ENCODE measurements at regions not wholly inside any gene's neighbourhood (a gene's known extent, or its start where the extent isn't known, plus 50 kb on each side); places are given as distances from the start of the nearest gene placed in this dataset.

DNA sequence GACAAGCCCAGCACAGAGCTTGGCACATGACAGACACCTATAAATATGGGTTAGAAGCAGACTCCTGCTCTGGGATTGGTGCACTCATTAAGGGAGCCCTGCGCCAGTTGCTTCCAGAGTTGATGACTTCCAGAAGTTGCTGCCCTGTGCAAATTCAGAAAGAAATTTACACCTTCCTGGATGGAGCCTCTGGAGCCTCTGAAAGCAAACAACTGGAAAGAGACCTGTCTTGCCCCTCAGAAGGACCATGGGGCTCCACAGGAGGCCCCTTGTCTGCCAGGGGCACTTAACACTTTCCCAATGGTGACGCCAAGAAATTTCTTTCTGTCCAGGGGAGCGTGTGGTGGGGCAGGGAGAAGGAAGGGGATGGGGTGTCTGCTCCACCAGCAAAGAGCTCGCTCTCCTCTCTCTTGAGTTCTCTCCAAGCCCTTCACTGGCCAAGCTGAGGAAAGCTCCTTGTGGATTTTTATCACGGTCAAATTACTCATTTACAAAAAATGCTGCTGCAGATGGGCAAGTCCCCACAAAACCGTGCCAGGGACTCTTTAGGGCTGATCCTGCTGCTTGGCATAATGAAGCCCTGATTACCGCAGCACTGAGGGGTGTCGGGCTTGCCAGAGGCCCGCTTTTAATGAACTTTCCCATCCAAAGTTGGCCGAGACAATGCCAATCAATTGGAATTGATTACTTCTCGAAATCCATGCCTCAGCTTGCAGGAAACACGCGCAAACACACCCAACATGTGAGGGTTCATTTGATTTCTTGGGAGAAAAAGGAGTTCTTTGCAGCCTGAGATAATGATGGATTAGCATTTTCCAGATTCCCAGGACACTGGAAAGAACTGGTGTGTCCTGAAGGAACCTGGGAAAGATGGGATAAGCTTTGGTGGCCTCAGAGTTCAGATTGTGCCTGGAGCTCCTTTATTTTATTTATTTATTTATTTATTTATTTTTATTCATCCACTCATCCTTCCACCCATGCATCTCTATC is 583.6 kb upstream of the CDH5 start:
- DNase-seq = no peak

- DNase-seq = no peak
These were observed 584.6 kb upstream of the CDH5 start for GRCh38 chr16:65781855-65782254.

DNA sequence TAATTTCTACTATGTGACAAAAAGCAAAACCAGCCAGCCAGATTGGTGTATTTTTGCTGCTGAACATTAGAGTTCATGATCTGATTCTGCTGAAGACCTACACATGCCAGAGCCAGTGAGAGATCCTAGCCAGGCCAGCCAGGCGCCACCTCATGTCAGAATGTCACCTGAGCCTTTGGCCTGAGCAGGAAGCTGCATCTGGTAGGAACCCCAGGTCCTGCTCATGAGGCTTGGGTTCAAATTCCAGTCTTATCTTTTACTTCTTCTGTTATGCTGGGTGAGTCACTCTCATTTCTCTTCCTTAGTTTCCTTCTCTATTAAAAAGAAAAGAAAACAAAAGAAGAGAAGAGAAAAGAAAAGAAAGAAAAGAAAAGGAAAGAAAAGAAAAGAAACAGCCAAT is 585.1 kb upstream of the CDH5 start:
- DNase-seq = no peak

- no peak for DNase-seq
These were observed 587.3 kb upstream of the CDH5 start for GRCh38 chr16:65779201-65779600.

DNA sequence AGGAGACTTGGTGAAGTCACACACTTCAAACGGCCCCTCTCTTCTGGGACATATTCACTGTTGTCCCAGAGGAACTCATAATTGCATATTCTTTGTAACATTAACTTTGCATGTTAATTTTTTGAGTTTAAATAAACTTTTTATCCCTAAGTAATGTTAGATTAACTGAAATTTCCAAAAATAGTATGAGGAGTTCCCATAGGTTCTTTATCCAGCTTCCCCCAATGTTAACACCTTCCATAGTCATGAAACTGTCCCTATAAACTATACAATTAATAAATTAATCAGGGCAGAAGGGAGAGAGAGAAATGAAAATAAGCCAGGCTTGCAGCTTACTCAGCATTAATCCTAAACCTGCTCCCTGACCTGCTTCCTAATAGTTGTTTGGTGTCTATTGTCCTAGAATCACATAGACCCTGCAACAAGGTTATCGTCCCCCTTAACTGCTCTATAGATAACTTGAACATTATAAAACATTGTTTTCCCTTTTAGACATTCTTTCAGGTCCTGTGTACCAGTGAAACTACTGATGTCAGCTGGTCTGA is 589.8 kb upstream of the CDH5 start:
- DNase-seq = no peak

DNA sequence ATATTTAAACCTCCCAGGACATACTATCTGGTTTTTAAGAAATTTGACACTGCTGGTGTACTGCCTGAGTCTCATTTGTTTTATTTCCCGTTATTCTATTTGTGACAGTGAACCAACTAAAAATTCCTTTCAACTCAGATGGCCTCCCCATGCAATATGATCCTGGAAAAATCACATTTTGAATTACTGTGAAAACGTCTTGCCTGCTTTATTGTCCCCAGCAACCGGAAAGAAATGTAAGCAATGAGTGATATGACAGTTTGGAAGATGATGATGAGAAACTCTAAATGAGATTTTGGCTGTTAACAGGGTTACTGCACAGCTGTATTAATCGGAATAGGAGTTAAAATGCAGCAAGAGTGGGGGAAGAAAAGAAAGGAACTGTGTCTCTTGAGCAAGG is 590.7 kb upstream of the CDH5 start:
- DNase-seq = no peak

DNA sequence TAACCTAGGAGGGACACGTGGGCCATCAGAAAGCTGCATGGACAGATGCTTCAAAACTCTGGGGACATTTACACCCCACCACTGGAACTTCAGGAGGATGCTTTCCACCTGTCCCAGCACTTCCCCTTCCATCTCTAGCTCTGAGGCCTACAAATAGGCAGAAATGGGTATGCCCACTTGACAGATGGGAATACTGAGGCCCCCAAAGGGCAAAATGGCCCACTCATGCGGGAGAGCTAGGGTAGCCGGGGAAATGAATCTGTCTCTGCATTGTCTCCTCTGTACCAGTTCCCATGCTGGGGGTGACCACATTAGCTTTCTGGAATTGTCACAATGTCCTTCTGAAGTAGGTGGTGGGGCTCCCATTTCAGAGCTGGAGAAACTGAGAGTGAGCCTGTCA is 592.1 kb upstream of the CDH5 start:
- DNase-seq = no peak

DNA sequence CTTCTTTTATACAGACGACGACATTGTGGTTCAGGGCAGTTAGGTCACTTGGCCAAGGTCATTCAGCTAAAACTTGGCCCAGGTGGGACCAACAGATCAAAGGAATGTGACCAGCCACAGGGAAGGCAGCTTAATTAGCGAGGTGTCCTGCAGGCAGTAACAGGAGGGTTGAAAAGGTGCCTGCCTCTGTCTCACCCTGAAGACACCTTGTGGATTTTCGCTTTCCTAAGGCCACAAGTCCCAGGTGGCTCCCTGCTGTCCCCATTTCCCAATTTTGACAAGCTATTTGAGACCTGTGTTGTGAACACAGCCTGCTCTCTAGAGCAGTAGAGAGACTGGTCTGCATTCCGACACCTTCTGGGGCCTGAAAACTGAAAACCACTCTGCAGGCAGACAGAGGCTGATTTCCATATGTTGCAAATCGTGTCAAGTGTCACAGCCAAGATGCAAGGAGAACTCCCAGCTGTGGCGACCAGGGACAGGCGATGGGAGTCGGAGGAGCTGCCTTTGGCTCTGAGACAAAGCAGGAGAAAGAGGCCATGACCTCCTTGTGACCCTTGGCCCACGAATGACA is 593.1 kb upstream of the CDH5 start:
- no peak for DNase-seq

- no peak for DNase-seq
These were observed 594.3 kb upstream of the CDH5 start for GRCh38 chr16:65772134-65772732.

GRCh38 chr16:65771707-65772106 is 594.8 kb upstream of the CDH5 start:
- DNase-seq = no peak

DNA sequence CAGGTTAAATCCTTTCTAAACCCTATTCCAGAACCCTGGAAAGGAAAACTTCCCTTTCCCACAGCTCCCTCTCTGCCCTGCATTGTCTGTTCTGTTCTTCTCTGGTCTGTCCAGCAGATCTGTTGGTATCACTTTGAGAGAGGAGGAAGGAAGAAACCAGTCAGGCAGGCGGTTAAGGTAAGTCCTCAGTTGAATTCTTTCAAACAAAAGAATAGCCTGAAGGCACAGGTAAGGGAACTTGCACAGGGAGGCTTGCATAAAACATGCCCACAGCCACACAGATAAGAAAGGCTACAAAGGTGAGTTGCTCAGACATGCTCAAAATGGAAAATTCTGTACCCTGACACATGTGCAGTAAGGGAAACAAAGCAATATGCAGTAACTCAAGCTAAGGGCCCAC is 595.7 kb upstream of the CDH5 start:
- DNase-seq = no peak

DNA sequence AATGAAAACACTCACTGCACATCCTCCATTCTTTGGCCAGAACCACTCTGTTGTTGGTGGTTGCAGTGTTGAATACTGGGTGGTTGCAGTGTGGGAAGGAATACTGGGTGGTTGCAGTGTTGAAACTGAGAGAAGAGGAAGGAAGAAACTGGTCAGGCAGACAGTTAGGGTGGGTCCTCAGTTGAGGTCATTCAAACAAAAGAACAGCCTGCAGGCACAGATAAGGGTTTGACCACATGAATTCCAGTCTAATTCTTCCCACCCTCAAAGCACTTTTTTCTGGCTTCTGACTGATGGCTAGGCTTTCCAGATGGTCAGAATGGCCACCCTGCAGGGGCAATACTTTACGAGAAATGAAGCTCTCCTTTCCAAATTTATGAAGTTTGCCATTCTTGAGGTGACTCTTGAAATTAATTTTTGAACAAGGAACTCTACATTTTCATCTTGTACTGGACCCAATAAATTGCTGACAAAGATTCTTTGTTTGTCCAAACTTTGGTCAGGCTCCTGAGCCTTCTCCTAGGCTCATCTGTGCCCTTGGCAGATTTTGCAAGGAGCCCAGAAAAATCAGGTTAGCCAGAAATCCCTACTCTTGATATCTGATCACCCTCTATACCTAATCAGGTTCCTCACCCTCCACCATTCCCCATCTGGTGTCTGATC is 596.6 kb upstream of the CDH5 start:
- no peak for DNase-seq

GRCh38 chr16:65769055-65769465 is 597.4 kb upstream of the CDH5 start:
- no peak for DNase-seq

DNA sequence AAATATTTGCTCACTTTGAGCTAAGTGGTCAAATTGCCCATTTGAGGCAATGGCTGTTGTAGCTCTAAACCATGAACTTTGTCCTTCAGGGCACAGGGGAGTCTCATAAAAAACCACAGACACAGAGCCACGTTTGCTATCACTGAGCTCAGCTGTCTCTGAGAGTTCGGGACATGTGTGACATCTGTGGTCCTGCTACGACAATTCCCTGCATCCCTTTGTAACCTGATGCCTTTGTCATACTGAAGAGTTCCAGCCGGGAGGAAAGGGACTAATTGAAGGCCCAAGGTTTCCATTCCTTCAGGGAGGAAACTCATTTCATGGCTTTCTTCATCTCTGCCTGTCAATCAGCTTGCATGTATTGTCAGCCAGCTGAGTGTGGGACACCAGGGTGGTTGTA is 599.4 kb upstream of the CDH5 start:
- DNase-seq = no peak

DNA sequence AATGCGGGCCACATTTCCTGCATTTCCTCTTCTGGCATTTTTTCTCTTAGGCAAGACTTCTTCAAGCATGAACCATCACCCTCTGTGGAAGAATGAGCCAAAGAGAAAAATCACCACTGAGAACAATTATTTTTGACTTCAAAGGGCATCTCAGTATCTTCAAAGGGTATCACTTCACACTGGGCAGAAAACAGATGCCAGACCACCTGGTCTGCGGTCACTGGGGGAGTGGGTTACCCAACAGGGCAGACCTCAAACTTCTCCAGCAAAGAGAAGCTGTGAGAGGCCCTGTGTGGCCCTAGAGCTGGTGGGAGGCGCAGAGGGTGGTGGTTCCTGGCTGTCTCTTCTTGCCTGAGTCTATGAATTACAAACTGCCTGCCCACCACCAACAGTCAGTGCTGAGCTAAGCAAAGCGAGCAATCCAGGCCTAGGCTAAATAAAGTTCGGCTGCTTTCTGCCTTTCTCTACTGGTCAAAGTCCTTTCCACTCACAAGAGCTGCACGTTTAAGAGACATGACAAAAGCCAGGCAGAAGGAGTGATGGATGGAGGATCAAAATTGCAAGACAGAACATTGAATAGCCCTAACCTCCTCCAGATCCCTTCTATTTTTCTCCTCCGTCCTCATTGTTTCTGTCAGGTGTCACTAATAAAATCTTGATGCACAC is 602.7 kb upstream of the CDH5 start:
- DNase-seq = no peak

DNA sequence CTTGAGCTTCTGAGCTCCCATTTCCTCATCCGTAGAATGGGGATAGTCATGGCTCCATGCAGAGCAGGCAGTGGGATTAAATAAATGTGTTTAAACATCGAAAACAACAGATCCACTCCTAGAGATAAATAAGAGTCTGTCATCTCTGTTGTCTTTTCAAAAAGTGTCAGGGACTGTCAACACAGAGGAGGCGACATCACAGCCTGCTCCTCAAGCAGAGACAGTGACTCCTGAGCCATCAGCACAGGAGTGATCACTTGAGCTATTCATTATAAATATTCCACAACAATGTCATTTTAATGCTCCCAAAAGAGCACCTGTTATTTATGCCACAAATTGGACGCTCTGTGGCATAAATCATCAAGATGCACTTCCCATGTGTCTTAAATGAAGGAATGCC is 605.6 kb upstream of the CDH5 start:
- DNase-seq = no peak

DNA sequence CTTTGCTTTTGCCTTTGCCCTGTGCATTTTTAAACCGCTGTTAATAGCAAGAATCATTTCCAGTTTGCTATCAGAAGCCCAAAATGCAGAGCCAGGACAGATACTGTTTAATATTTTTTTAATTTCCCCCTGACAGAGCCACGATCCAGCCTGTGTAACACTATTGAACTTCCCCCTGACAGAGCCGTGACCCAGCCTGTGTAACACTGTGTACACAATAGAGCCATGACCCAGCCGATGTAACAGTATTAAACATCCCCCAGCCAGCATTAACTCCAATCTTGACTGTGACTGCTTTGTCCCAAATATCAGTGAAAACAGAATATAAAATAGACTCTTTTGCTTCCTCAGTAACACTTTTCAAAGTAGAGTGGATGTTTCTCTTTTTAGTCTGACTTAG is 607.9 kb upstream of the CDH5 start:
- DNase-seq = no peak

- no peak for DNase-seq
These were observed 609.4 kb upstream of the CDH5 start for GRCh38 chr16:65757064-65757463.

DNA sequence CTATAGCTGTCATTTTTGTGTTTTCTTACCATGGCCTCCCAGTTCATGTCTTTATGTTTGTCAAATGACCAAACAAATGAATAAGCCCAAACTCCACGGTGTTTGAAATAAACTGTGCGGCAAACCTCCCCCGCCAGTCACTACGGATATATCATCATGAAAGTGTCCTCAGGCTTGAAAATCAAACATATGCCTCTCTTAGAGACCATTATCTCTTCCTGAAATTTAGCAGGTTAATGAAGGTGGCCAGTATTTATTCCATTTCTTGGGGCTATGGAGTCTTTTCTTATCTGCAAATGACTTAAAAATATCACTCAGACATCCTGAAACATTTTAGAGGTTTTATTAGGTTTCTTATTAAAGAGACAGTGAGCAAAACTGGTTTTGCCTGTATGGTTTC is 610.3 kb upstream of the CDH5 start:
- no peak for DNase-seq

GRCh38 chr16:65754820-65755691 is 611.4 kb upstream of the CDH5 start:
- DNase-seq = no peak

DNA sequence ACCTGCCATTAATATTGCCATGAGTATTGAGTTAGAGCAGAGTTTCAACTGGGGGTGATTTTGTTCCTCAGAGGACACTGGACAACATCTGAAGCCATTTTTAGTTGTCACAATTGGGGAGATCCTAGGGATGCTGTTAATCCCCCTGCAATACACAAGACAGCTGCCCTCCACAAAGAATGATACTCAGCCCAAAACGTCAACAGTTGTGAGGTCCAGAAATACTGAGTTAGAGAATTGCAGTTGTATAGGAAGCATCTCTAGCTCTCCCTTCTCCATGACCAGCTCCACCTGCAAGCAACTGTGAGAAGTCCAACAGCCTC is 614.0 kb upstream of the CDH5 start:
- DNase-seq = no peak

All from NCI-H1417 (cell line).